ENCODE measurements at regions not wholly inside any gene's neighbourhood (a gene's known extent, or its start where the extent isn't known, plus 50 kb on each side); places are given as distances from the start of the nearest gene placed in this dataset.

GRCh38 chr1:218656301-218657037 lies 311.3 kb downstream of the TGFB2 start (continued):
- TF ChIP-seq BHLHE40 (IDR thresholded peaks at IDR 0.05; ENCODE audit: borderline replicate concordance in 1 of 2, low read depth in 2 of 2, low read length in 1 of 2) (no peak), YY1 (IDR thresholded peaks at IDR 0.05; ENCODE audit: low read depth, low read length) (no peak), ZNF622 (IDR thresholded peaks at IDR 0.05) (no peak), NR2F1 (conservative IDR thresholded peaks at IDR 0.05) (no peak), MTA2 (IDR thresholded peaks at IDR 0.05; ENCODE audit: low read depth) (no peak), SUPT20H (IDR thresholded peaks at IDR 0.05; ENCODE audit: borderline replicate concordance, control insufficient read depth, low read depth, low read length) (no peak), ELK1 (IDR thresholded peaks at IDR 0.05; ENCODE audit: low read depth, low read length) (no peak), ETV6 (conservative IDR thresholded peaks at IDR 0.05 in 1 of 2, IDR thresholded peaks at IDR 0.05 in 1 of 2; ENCODE audit: borderline replicate concordance in 1 of 2, low read depth in 1 of 2) (no peak), MXI1 (IDR thresholded peaks at IDR 0.05; ENCODE audit: low read depth, low read length) (no peak), E2F8 (IDR thresholded peaks at IDR 0.05; ENCODE audit: low read depth, partially characterized antibody) (no peak), EGR1 (IDR thresholded peaks at IDR 0.05; ENCODE audit: borderline replicate concordance in 1 of 2, low read depth in 2 of 2, low read length in 2 of 2) (no peak), NR2C1 (IDR thresholded peaks at IDR 0.05) (no peak), SIX5 (IDR thresholded peaks at IDR 0.05; ENCODE audit: low read depth, low read length, severe bottlenecking) (no peak)

All from GM12878 (cell line).